SH-SY5Y (cell line): ENCODE measurements at regions not wholly inside any gene's neighbourhood (a gene's known extent, or its start where the extent isn't known, plus 50 kb on each side); places are given as distances from the start of the nearest gene placed in this dataset.

ENCODE experiments used
- GATA2 ChIP-seq: IDR thresholded peaks from 2 replicates; pipeline ENCODE4 v1.6.1; 2011; ENCODE audit warnings: mild to moderate bottlenecking, low read depth, low read length
- GATA3 ChIP-seq: IDR thresholded peaks from 2 replicates; pipeline ENCODE4 v1.6.1; 2011; ENCODE audit warnings: low read depth, mild to moderate bottlenecking, low read length, moderate library complexity

- TF ChIP-seq GATA2 (no peak), GATA3 (no peak)
These were observed 985.7 kb upstream of the FBXO33 start for GRCh38 chr14:40417777-40418401.
